H9 (cell line): ENCODE measurements at regions not wholly inside any gene's neighbourhood (a gene's known extent, or its start where the extent isn't known, plus 50 kb on each side); places are given as distances from the start of the nearest gene placed in this dataset.

Source experiments
- DNase-seq: peaks from one replicate; pipeline ENCODE4 v3.0.0-alpha.2; 2017
- H2AFZ ChIP-seq: one replicate; pipeline ENCODE4 v1.6.1; 2013; ENCODE audit warnings: mild to moderate bottlenecking, low read length, control low read depth, moderate library complexity
- H2AK5ac ChIP-seq: 2 replicates; pipeline ENCODE4 v1.6.1; 2013; ENCODE audit warnings: low read length, control low read depth, mixed read lengths; ENCODE audit not compliant: insufficient read length
- H2BK120ac ChIP-seq: one replicate; pipeline ENCODE4 v1.6.1; 2013; ENCODE audit warnings: low read depth, mild to moderate bottlenecking, low read length, control low read depth, inconsistent platforms; ENCODE audit not compliant: poor library complexity, severe bottlenecking
- H2BK12ac ChIP-seq: 2 replicates; pipeline ENCODE4 v1.6.1; 2013; ENCODE audit warnings: low read length, control low read depth, mixed read lengths, low read depth; ENCODE audit not compliant: insufficient read length
- H2BK15ac ChIP-seq: 2 replicates; pipeline ENCODE4 v1.6.1; 2013; ENCODE audit warnings: low read depth, low read length, control low read depth
- H2BK20ac ChIP-seq: one replicate; pipeline ENCODE4 v1.6.1; 2013; ENCODE audit warnings: low read depth, mild to moderate bottlenecking, low read length, control low read depth, inconsistent platforms; ENCODE audit not compliant: poor library complexity, severe bottlenecking
- H2BK5ac ChIP-seq: 2 replicates; pipeline ENCODE4 v1.6.1; 2013; ENCODE audit warnings: low read length, control low read depth, mixed read lengths; ENCODE audit not compliant: insufficient read length
- H3K14ac ChIP-seq: 2 replicates; pipeline ENCODE4 v1.6.1; 2013; ENCODE audit warnings: low read length, control low read depth; ENCODE audit not compliant: insufficient read depth
- H3K18ac ChIP-seq: 2 replicates; pipeline ENCODE4 v1.6.1; 2013; ENCODE audit warnings: low read depth, mild to moderate bottlenecking, mixed read lengths, low read length, control low read depth; ENCODE audit not compliant: insufficient read length
- H3K23ac ChIP-seq: 2 replicates; pipeline ENCODE4 v1.6.1; 2013; ENCODE audit warnings: low read length, control low read depth, mixed read lengths, low read depth; ENCODE audit not compliant: insufficient read length
- H3K23me2 ChIP-seq: 2 replicates; pipeline ENCODE4 v1.6.1; 2013; ENCODE audit warnings: low read depth, mild to moderate bottlenecking, mixed read lengths, low read length, control low read depth; ENCODE audit not compliant: insufficient read length, poor library complexity, severe bottlenecking
- H3K27ac ChIP-seq: 2 replicates; pipeline ENCODE4 v1.5.1; 2013; ENCODE audit warnings: low read length, control low read depth, mixed read lengths, low read depth; ENCODE audit not compliant: insufficient read length
- H3K27me3 ChIP-seq: 2 replicates; pipeline ENCODE4 v1.6.1; 2013; ENCODE audit warnings: low read length, control low read depth, inconsistent platforms; ENCODE audit not compliant: insufficient read depth
- H3K4ac ChIP-seq: 2 replicates; pipeline ENCODE4 v1.6.1; 2013; ENCODE audit warnings: low read depth, mild to moderate bottlenecking, control low read depth, inconsistent platforms, low read length, moderate library complexity
- H3K4me1 ChIP-seq: 2 replicates; pipeline ENCODE4 v1.6.1; 2013; ENCODE audit warnings: low read length, control low read depth, inconsistent platforms; ENCODE audit not compliant: insufficient read depth
- H3K4me2 ChIP-seq: 2 replicates; pipeline ENCODE4 v1.6.1; 2013; ENCODE audit warnings: low read length, control low read depth, mixed read lengths; ENCODE audit not compliant: insufficient read length, insufficient read depth
- H3K56ac ChIP-seq: 2 replicates; pipeline ENCODE4 v1.6.1; 2013; ENCODE audit warnings: low read depth, mild to moderate bottlenecking, mixed read lengths, low read length, control low read depth; ENCODE audit not compliant: insufficient read length
- H3K79me1 ChIP-seq: 2 replicates; pipeline ENCODE4 v1.6.1; 2013; ENCODE audit warnings: low read depth, mild to moderate bottlenecking, moderate library complexity, low read length, control low read depth, inconsistent platforms; ENCODE audit not compliant: insufficient read depth, poor library complexity, severe bottlenecking
- H3K79me2 ChIP-seq: 2 replicates; pipeline ENCODE4 v1.6.1; 2013; ENCODE audit warnings: low read length, control low read depth, inconsistent platforms; ENCODE audit not compliant: insufficient read depth
- H3K9ac ChIP-seq: 2 replicates; pipeline ENCODE4 v1.6.1; 2013; ENCODE audit warnings: low read length, control low read depth, mixed read lengths; ENCODE audit not compliant: insufficient read length; ENCODE audit errors: extremely low read depth
- H3K9me3 ChIP-seq: one replicate; pipeline ENCODE4 v1.6.1; 2013; ENCODE audit warnings: low read depth, low read length, inconsistent platforms; ENCODE audit not compliant: control insufficient read depth
- H3T11ph ChIP-seq: one replicate; pipeline ENCODE4 v1.6.1; 2013; ENCODE audit warnings: mild to moderate bottlenecking, low read length, control low read depth, inconsistent platforms
- H4K20me1 ChIP-seq: one replicate; pipeline ENCODE4 v1.6.1; 2013; ENCODE audit not compliant: control insufficient read depth, insufficient read length, insufficient read depth
- H4K5ac ChIP-seq: 2 replicates; pipeline ENCODE4 v1.6.1; 2013; ENCODE audit warnings: low read depth, mild to moderate bottlenecking, mixed read lengths, low read length, control low read depth; ENCODE audit not compliant: insufficient read length
- H4K8ac ChIP-seq: replicated peaks from 2 replicates; pipeline ENCODE4 v1.6.1; 2013; ENCODE audit warnings: low read length, control low read depth, mixed read lengths, low read depth; ENCODE audit not compliant: insufficient read length
- H4K91ac ChIP-seq: 2 replicates; pipeline ENCODE4 v1.6.1; 2013; ENCODE audit warnings: low read depth, mild to moderate bottlenecking, moderate library complexity, mixed read lengths, low read length, control low read depth; ENCODE audit not compliant: insufficient read length
- H3K27ac Mint-ChIP-seq, 3 experiments: 2 replicates in 2 of 3; 3 replicates in 1 of 3; pipeline ENCODE4 v1.8.0; 2020 to 2021; ENCODE audit warnings: mixed read lengths in 3 of 3, mild to moderate bottlenecking in 1 of 3, moderate library complexity in 1 of 3
- H3K27me3 Mint-ChIP-seq: 2 replicates; pipeline ENCODE4 v1.8.0; 2021; ENCODE audit warnings: low read depth, mild to moderate bottlenecking, moderate library complexity, mixed read lengths
- H3K36me3 Mint-ChIP-seq, 3 experiments: 2 replicates in 2 of 3; 3 replicates in 1 of 3; pipeline ENCODE4 v1.8.0; 2020 to 2021; ENCODE audit warnings: low read depth in 3 of 3, mixed read lengths in 3 of 3; ENCODE audit not compliant: insufficient read depth in 1 of 3
- H3K4me1 Mint-ChIP-seq, 2 experiments: 2 replicates each; pipeline ENCODE4 v1.8.0; 2020; ENCODE audit warnings: mixed read lengths in 2 of 2
- H3K4me3 Mint-ChIP-seq, 2 experiments: 2 replicates in 1 of 2; 3 replicates in 1 of 2; pipeline ENCODE4 v1.8.0; 2020 to 2021; ENCODE audit warnings: mild to moderate bottlenecking in 2 of 2, mixed read lengths in 2 of 2, moderate library complexity in 1 of 2
- H3K9me3 Mint-ChIP-seq, 2 experiments: 2 replicates in 1 of 2; 3 replicates in 1 of 2; pipeline ENCODE4 v1.8.0; 2020; ENCODE audit warnings: mild to moderate bottlenecking in 2 of 2, mixed read lengths in 2 of 2, moderate library complexity in 1 of 2
- CTCF ChIP-seq: fragments of 200-600 bp; sonication (generic); conservative IDR thresholded peaks from 3 replicates; pipeline ENCODE4 v1.8.0; 2021; ENCODE audit warnings: antibody characterized with exemption, mild to moderate bottlenecking
- WGBS: extraction: QIAGEN DNeasy Blood & Tissue Kit; methylation state at CpG from one replicate; pipeline ENCODE4 v1.1.7; 2013; ENCODE audit warnings: missing lambda C conversion rate, low lambda C conversion rate, mixed read lengths; ENCODE audit not compliant: insufficient read length; ENCODE audit errors: extremely low coverage; 5-methylcytosine and 5-hydroxymethylcytosine counted together

- Histone ChIP-seq H4K20me1 (no peaks in the 10 kb centered on the region), H4K5ac (no peak overlapping the region), H2BK12ac (no peak overlapping the region), H3K9me3 (no peaks in the 10 kb centered on the region), H3K18ac (no peak overlapping the region), H2AK5ac (no peak overlapping the region), H2BK5ac (no peak overlapping the region), H4K8ac (no peak overlapping the region), H2BK20ac (no peak overlapping the region), H3K23me2 (no peaks in the 10 kb centered on the region), H3K56ac (no peak overlapping the region), H3K4ac (no peak overlapping the region), H2BK120ac (no peak overlapping the region), H3T11ph (no peak overlapping the region), H2AFZ (no peak overlapping the region), H2BK15ac (no peak overlapping the region), H3K79me2 (no peaks in the 10 kb centered on the region), H3K27me3 (no peaks in the 10 kb centered on the region), H4K91ac (no peak overlapping the region), H3K23ac (no peak overlapping the region), H3K79me1 (no peaks in the 10 kb centered on the region), H3K4me2 (no peak overlapping the region), H3K27ac (no peak overlapping the region), H3K14ac (no peak overlapping the region), H3K9ac (no peak overlapping the region), H3K4me1 (no peaks in the 10 kb centered on the region)
- H3K4me1 Mint-ChIP-seq: peaks cover 6 to 8% of the 10 kb centered on the region in 2 experiments; a peak in 3 of 4 replicates
- no peak for DNase-seq
- H3K9me3 Mint-ChIP-seq: no peaks in the 10 kb centered on the region
- no peak overlapping the region for H3K4me3 Mint-ChIP-seq
- TF ChIP-seq CTCF: no peak
- WGBS: no CpG with 5 or more reads among the region's 5 CpGs
- no peaks in the 10 kb centered on the region for H3K36me3 Mint-ChIP-seq
- H3K27ac Mint-ChIP-seq: no peak overlapping the region
- no peaks in the 10 kb centered on the region for H3K27me3 Mint-ChIP-seq
Measured at GRCh38 chr20:51969191-51969590, 166.9 kb upstream of the SALL4 start.
